WI38 (cell line): ENCODE measurements at regions not wholly inside any gene's neighbourhood (a gene's known extent, or its start where the extent isn't known, plus 50 kb on each side); places are given as distances from the start of the nearest gene placed in this dataset.

Experiments
- H3K4me3 ChIP-seq: 2 replicates; pipeline ENCODE4 v1.5.1; 2011; ENCODE audit warnings: low read depth, mild to moderate bottlenecking, control low read depth, low read length
- CTCF ChIP-seq: IDR thresholded peaks from 2 replicates; pipeline ENCODE4 v1.5.1; 2012; ENCODE audit warnings: low read depth, mild to moderate bottlenecking, control low read depth, low read length

GRCh38 chr5:124877501-124878146 is 131.2 kb upstream of the ZNF608 start:
- TF ChIP-seq CTCF, result no peak
- H3K4me3 ChIP-seq, result no peak overlapping the region

GRCh38 chr5:124878583-124879342 is 132.3 kb upstream of the ZNF608 start:
- no peak overlapping the region for H3K4me3 ChIP-seq
- no peak for TF ChIP-seq CTCF

GRCh38 chr5:124880903-124881697 is 134.7 kb upstream of the ZNF608 start:
- TF ChIP-seq CTCF, result no peak
- H3K4me3 ChIP-seq, result no peak overlapping the region

- no peak for TF ChIP-seq CTCF
- no peak overlapping the region for H3K4me3 ChIP-seq
These were observed 137.2 kb upstream of the ZNF608 start for GRCh38 chr5:124883681-124884080.

- TF ChIP-seq CTCF, result no peak
- H3K4me3 ChIP-seq, result no peak overlapping the region
These were observed 137.7 kb upstream of the ZNF608 start for GRCh38 chr5:124884114-124884513.

GRCh38 chr5:124885490-124885889 is 139.1 kb upstream of the ZNF608 start:
- no peak for TF ChIP-seq CTCF
- no peak overlapping the region for H3K4me3 ChIP-seq
